Spleen (tissue), 11 donors: ENCODE measurements at regions not wholly inside any gene's neighbourhood (a gene's known extent, or its start where the extent isn't known, plus 50 kb on each side); places are given as distances from the start of the nearest gene placed in this dataset.

Source experiments
- DNase-seq: peaks from one replicate; pipeline ENCODE4 v3.0.0-alpha.2; 2020
- H3K27ac ChIP-seq, 8 donors: fragments of 200-600 bp; sonication (generic) in 7 of 8; 1 replicate in 4 of 8; 2 replicates in 4 of 8; pipeline versions ENCODE4 v1.5.0 to v1.8.0; 2016 to 2021; ENCODE audit warnings: inconsistent platforms in 4 of 8, mild to moderate bottlenecking in 4 of 8, moderate library complexity in 1 of 8
- H3K27me3 ChIP-seq, 7 donors: fragments of 200-600 bp; sonication (generic) in 6 of 7; replicated peaks in 1 of 7; 1 replicate in 4 of 7; 2 replicates in 3 of 7; pipeline versions ENCODE4 v1.5.0 to v1.8.0; 2016 to 2021; ENCODE audit warnings: inconsistent platforms in 3 of 7, mild to moderate bottlenecking in 1 of 7
- H3K36me3 ChIP-seq, 6 donors: fragments of 200-600 bp; sonication (generic) in 5 of 6; 1 replicate in 4 of 6; 2 replicates in 2 of 6; pipeline versions ENCODE4 v1.5.0 to v1.8.0; 2016 to 2021; ENCODE audit warnings: inconsistent platforms in 2 of 6
- H3K4me1 ChIP-seq, 6 donors: fragments of 200-600 bp; sonication (generic) in 5 of 6; 1 replicate in 3 of 6; 2 replicates in 3 of 6; pipeline versions ENCODE4 v1.5.0 to v1.8.0; 2016 to 2021; ENCODE audit warnings: inconsistent platforms in 3 of 6
- H3K4me3 ChIP-seq, 8 donors: fragments of 200-600 bp; sonication (generic) in 7 of 8; 1 replicate in 4 of 8; 2 replicates in 4 of 8; pipeline versions ENCODE4 v1.5.0 to v1.8.0; 2016 to 2021; ENCODE audit warnings: inconsistent platforms in 4 of 8, mild to moderate bottlenecking in 4 of 8, moderate library complexity in 2 of 8
- H3K9me3 ChIP-seq, 8 donors: fragments of 200-600 bp; sonication (generic) in 7 of 8; 1 replicate in 4 of 8; 2 replicates in 4 of 8; pipeline versions ENCODE4 v1.5.0 to v1.8.0; 2016 to 2021; ENCODE audit warnings: inconsistent platforms in 4 of 8
- POLR2A ChIP-seq, 3 donors: fragments of 450-650 bp; IDR thresholded peaks; one replicate each; pipeline ENCODE4 v1.5.1; 2017; ENCODE audit warnings: antibody characterized with exemption in 3 of 3, mild to moderate bottlenecking in 1 of 3
- POLR2AphosphoS5 ChIP-seq, 3 donors: sonication (generic); formaldehyde crosslinking; IDR thresholded peaks; one replicate each; pipeline ENCODE4 v1.5.1; 2017; ENCODE audit warnings: antibody characterized with exemption in 3 of 3
- WGBS, 5 donors: extraction: QIAGEN DNeasy Blood & Tissue Kit in 3 of 5; methylation state at CpG; one replicate each; pipeline versions ENCODE4 v1.1.5 to v1.1.7; 2013 to 2018; 5-methylcytosine and 5-hydroxymethylcytosine counted together
- intact Hi-C: fragments of 100-400 bp; cut with DNase I; formaldehyde crosslinking; loops from one replicate; pipeline ENCODE4 v1.15.0; 2023; ENCODE audit warnings: low total_unique reads
- TF ChIP-seq, protein P1 (sequence below), 11 experiments: fragments of 200-600 bp in 7 of 11; fragments of 450-650 bp in 4 of 11; sonication (generic) in 4 of 11; IDR thresholded peaks in 8 of 11; conservative IDR thresholded peaks in 3 of 11; 1 replicate in 7 of 11; 2 replicates in 4 of 11; pipeline versions ENCODE4 v1.4.0 to v1.8.0; 2016 to 2021; ENCODE audit warnings: antibody characterized with exemption in 11 of 11, inconsistent platforms in 4 of 11, mild to moderate bottlenecking in 1 of 11
- donor health status: healthy with polysubstance abuse.
- donor health status: DM: no; HTN: no; CAD: no; lungs with moderate emphysema.
- donor health status: DM: no; HTN: no; CAD: no.
- donor health status: Bipolar disorder and iron deficiency.
- donor health status: healthy.
- donor health status: DM: no; HTN: no; CAD: no.
- donor health status: DM: yes; HTN: yes; CAD: no.

DNA sequence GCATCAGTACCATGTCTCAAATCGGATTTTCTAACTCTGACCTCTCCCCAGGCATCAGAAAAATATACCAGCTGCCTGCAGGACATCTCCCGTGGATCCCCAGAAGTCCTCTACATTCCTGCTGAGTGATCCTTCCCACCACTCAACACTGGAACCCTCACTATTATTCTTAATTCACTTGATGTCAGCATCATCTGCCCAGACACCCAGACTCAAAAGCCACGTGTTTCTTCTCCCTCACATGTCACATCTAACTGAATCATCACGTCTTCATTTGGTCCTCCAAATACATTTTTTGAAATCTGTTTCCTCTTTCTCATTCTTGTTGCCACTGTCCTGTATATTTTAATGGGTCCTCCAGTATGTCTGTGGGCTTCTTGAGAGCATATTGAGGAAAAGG is 218.6 kb downstream of the HRH4 start:
- Histone ChIP-seq H3K4me1 (no peaks in the 10 kb centered on the region), H3K9me3 (no peaks in the 10 kb centered on the region), H3K27ac (no peak overlapping the region), H3K27me3 (no peaks in the 10 kb centered on the region), H3K36me3 (no peaks in the 10 kb centered on the region), H3K4me3 (no peak overlapping the region)
- intact Hi-C loops, result no loop called here
- 50 to 66% (median 61%) methylated on average over 4 of the region's 4 CpGs for WGBS, 5 donors
- TF ChIP-seq POLR2A (IDR thresholded peaks at IDR 0.05), result no peak
- TF ChIP-seq POLR2AphosphoS5 (IDR thresholded peaks at IDR 0.05), result no peak
- TF ChIP-seq, protein P1, sequence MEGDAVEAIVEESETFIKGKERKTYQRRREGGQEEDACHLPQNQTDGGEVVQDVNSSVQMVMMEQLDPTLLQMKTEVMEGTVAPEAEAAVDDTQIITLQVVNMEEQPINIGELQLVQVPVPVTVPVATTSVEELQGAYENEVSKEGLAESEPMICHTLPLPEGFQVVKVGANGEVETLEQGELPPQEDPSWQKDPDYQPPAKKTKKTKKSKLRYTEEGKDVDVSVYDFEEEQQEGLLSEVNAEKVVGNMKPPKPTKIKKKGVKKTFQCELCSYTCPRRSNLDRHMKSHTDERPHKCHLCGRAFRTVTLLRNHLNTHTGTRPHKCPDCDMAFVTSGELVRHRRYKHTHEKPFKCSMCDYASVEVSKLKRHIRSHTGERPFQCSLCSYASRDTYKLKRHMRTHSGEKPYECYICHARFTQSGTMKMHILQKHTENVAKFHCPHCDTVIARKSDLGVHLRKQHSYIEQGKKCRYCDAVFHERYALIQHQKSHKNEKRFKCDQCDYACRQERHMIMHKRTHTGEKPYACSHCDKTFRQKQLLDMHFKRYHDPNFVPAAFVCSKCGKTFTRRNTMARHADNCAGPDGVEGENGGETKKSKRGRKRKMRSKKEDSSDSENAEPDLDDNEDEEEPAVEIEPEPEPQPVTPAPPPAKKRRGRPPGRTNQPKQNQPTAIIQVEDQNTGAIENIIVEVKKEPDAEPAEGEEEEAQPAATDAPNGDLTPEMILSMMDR (IDR thresholded peaks at IDR 0.05 in 8 of 11, conservative IDR thresholded peaks at IDR 0.05 in 3 of 11), result no peak
- DNase-seq, result no peak

DNA sequence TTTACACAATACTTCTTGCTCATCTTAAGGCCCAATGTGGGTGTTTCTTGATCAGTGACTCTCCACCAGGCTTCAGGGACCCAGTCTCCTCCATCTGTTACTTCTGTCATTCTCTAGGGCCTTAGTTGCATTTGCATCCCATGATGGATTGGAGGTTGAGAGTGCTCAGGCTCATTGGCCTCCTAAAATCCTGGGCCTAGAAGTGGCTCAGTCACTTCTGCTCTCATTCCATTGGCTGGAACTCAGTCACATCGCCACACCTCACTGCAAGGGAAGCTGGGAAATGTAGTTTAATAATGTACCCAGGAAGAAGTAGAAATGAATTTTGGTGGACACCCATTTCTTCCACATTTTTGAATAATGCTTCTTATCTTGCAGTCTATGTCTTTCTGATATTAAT is 223.5 kb downstream of the HRH4 start:
- WGBS, 5 donors, result 80 to 89% (median 85%) methylated on average over 1 of the region's 1 CpG
- no peak for DNase-seq
- TF ChIP-seq POLR2AphosphoS5 (IDR thresholded peaks at IDR 0.05), result no peak
- TF ChIP-seq, protein P1 (IDR thresholded peaks at IDR 0.05 in 8 of 11, conservative IDR thresholded peaks at IDR 0.05 in 3 of 11), result no peak
- TF ChIP-seq POLR2A (IDR thresholded peaks at IDR 0.05), result no peak
- Histone ChIP-seq H3K9me3 (no peaks in the 10 kb centered on the region), H3K27me3 (no peaks in the 10 kb centered on the region), H3K27ac (no peak overlapping the region), H3K4me3 (no peak overlapping the region), H3K4me1 (no peaks in the 10 kb centered on the region), H3K36me3 (no peaks in the 10 kb centered on the region)
- intact Hi-C loops, result no loop called here

DNA sequence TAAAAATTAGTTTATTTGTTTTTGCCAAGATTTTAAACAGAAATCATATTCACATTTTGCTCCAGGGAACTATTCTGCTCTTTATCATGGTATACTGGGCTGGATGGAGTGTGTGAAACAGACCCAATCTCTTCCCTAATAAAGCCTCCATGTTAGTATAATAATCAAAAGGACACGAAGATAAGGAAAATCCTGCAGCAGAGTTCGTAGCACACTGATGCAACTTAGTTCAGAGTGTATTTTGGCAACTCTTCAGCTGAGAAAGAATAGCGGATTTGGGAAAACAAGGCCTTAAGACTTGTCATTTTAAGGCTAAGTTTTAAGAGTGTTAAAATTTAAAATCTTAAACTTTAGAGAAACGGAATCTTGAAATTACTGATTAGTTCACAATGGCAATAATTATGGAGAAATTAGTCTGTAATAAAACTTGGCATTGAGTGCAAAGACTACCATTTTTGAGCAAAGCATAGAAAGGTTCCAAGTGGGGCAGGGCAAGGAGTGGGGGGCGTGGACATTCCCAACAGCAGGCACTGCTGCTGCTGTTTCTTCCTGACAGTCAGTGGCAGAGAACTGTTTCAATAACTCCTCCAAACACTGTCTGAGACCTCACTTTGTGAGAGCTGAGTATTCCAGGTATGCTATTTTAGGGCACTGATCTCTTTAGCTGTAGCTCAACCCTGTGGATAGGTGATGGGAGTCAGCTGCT is 225.0 kb downstream of the HRH4 start:
- Histone ChIP-seq H3K27me3 (no peaks in the 10 kb centered on the region), H3K36me3 (no peaks in the 10 kb centered on the region), H3K4me1 (no peaks in the 10 kb centered on the region), H3K4me3 (no peak overlapping the region), H3K9me3 (no peaks in the 10 kb centered on the region), H3K27ac (no peak overlapping the region)
- DNase-seq, result no peak
- no peak for TF ChIP-seq POLR2A (IDR thresholded peaks at IDR 0.05)
- no peak for TF ChIP-seq POLR2AphosphoS5 (IDR thresholded peaks at IDR 0.05)
- TF ChIP-seq, protein P1 (IDR thresholded peaks at IDR 0.05 in 8 of 11, conservative IDR thresholded peaks at IDR 0.05 in 3 of 11), result no peak
- intact Hi-C loops, result no loop called here
- 66 to 93% (median 71%) methylated on average over 5 of the region's 5 CpGs for WGBS, 5 donors

DNA sequence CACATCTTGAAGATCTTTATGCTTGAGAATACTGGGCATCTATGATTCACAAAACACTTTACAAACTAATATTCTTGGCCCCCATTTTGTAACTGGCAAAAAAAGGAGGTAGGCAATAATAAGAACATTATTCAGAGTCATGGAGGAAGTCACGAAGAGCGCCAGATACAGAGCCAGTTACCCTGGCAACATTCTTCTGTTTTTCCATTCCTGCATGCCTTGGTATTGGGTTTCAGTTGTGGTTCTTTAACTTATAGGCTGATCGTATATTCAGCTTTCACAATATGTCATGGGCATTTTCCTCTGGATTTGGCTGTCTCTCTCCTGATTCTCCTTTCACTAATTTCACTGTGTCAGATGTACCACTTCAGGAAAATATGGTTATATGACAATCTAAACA is 234.7 kb downstream of the HRH4 start:
- Histone ChIP-seq H3K9me3 (peaks cover 0 to 32% (median 23%) of the 10 kb centered on the region in 8 donors), H3K27me3 (peaks cover 0 to 6% (median 0%) of the 10 kb centered on the region in 7 donors), H3K4me1 (no peaks in the 10 kb centered on the region), H3K27ac (no peak overlapping the region), H3K4me3 (no peak overlapping the region), H3K36me3 (no peaks in the 10 kb centered on the region)
- intact Hi-C loops, result no loop called here
- TF ChIP-seq POLR2A (IDR thresholded peaks at IDR 0.05) (no peak), POLR2AphosphoS5 (IDR thresholded peaks at IDR 0.05) (no peak)
- TF ChIP-seq, protein P1 (IDR thresholded peaks at IDR 0.05 in 8 of 11, conservative IDR thresholded peaks at IDR 0.05 in 3 of 11), result no peak
- WGBS, 5 donors, result 44 to 85% (median 72%) methylated on average over 3 of the region's 3 CpGs
- no peak for DNase-seq
